ENCODE measurements at regions not wholly inside any gene's neighbourhood (a gene's known extent, or its start where the extent isn't known, plus 50 kb on each side); places are given as distances from the start of the nearest gene placed in this dataset.

GRCh38 chr12:58470266-58471010 lies 449.9 kb downstream of the LRIG3 start:
- Histone ChIP-seq H3K27me3 (no peaks in the 10 kb centered on the region), H3K36me3 (no peaks in the 10 kb centered on the region), H3K27ac (no peak overlapping the region), H3K4me1 (ENCODE audit: low read depth) (no peaks in the 10 kb centered on the region), H3K4me3 (no peak overlapping the region), H3K9me3 (ENCODE audit: low read depth) (no peaks in the 10 kb centered on the region)
- DNase-seq (ENCODE audit: low read depth in 1 of 2, low spot score in 1 of 2): no peak
- TF ChIP-seq CTCF (IDR thresholded peaks at IDR 0.05; ENCODE audit: low read depth, low read length): no peak

DNA sequence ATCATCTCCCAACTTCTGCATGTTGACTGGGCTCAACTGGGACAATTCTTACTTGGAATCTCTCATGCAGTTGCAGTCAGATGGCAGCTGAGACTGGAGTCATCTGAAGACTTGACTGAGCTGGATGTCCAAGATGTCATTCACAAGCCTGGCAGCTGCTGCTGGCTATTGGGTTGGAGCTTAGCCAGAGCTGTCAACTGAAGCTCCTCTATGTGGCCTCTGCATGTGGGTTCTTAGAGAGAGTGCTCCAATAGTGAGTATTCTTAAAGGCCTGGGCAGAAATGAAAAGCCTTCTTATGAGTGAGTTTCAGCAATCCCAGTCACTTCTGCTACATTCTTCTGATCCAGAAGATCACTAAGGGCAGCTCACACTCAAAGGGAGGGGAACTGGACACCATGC lies 440.9 kb downstream of the LRIG3 start:
- Histone ChIP-seq H3K9me3 (ENCODE audit: low read depth) (no peaks in the 10 kb centered on the region), H3K27me3 (no peaks in the 10 kb centered on the region), H3K36me3 (no peaks in the 10 kb centered on the region), H3K4me3 (no peak overlapping the region), H3K4me1 (ENCODE audit: low read depth) (peaks cover 2% of the 10 kb centered on the region), H3K27ac (no peak overlapping the region)
- TF ChIP-seq CTCF (IDR thresholded peaks at IDR 0.05; ENCODE audit: low read depth, low read length): no peak
- no peak for DNase-seq (ENCODE audit: low read depth in 1 of 2, low spot score in 1 of 2)

DNA sequence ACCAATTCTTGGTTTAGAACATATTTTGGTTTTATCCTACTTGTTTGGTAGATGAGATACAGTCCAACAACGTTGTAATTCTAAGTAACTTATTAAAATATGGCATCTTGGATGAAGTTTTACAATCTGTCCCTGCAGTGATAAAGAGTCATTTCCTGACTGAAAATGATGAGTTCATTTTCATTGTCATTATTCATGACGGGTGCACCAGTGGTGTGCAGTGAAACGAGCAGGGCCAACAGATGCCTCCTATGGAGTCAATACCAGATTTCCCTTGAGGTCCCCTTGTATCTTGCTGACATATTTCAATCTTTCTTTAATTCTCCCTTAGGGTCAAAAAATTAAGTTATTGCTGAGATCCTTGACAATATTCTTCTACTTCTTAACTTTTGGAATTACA lies 438.5 kb downstream of the LRIG3 start:
- no peaks in the 10 kb centered on the region for H3K27me3 ChIP-seq
- peaks cover 3% of the 10 kb centered on the region for H3K4me1 ChIP-seq (ENCODE audit: low read depth)
- no peak overlapping the region for H3K4me3 ChIP-seq
- no peak for TF ChIP-seq CTCF (IDR thresholded peaks at IDR 0.05; ENCODE audit: low read depth, low read length)
- H3K36me3 ChIP-seq: no peaks in the 10 kb centered on the region
- no peak overlapping the region for H3K27ac ChIP-seq
- no peaks in the 10 kb centered on the region for H3K9me3 ChIP-seq (ENCODE audit: low read depth)
- no peak for DNase-seq (ENCODE audit: low read depth in 1 of 2, low spot score in 1 of 2)

DNA sequence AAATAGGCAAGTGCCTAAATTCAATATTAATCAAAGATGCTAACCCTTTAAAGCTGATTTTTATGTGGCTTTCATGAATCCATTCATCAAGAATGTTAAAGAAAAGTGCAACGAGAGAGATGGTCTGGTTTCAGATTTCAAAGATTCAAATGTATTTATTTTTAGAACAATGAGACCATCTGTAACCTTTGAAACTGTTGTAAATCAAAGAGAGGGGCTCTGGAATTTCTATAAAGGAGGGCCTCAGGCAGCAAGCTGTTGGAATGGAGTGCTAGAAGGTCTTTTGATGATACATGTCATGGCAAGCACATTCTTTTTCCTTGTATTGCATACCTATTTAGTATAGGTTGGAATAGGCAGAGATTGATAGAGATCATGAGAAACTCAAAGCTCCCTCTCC lies 433.0 kb downstream of the LRIG3 start:
- TF ChIP-seq CTCF (IDR thresholded peaks at IDR 0.05; ENCODE audit: low read depth, low read length): no peak
- Histone ChIP-seq H3K4me1 (ENCODE audit: low read depth) (peaks cover 13% of the 10 kb centered on the region), H3K9me3 (ENCODE audit: low read depth) (no peaks in the 10 kb centered on the region), H3K27me3 (no peaks in the 10 kb centered on the region), H3K4me3 (no peak overlapping the region), H3K36me3 (no peaks in the 10 kb centered on the region), H3K27ac (no peak overlapping the region)
- no peak for DNase-seq (ENCODE audit: low read depth in 1 of 2, low spot score in 1 of 2)

- H3K27ac ChIP-seq: no peak overlapping the region
- no peaks in the 10 kb centered on the region for H3K27me3 ChIP-seq
- H3K4me3 ChIP-seq: no peak overlapping the region
These were observed 432.6 kb downstream of the LRIG3 start for GRCh38 chr12:58487678-58488161.

More at GRCh38 chr12:58487678-58488161, 432.6 kb downstream of the LRIG3 start:
- H3K4me1 ChIP-seq (ENCODE audit: low read depth): peaks cover 13% of the 10 kb centered on the region
- no peaks in the 10 kb centered on the region for H3K36me3 ChIP-seq
- TF ChIP-seq CTCF (IDR thresholded peaks at IDR 0.05; ENCODE audit: low read depth, low read length): no peak
- peak in 1 of 2 donors; percentile 39 for DNase-seq (ENCODE audit: low read depth in 1 of 2, low spot score in 1 of 2)
- H3K9me3 ChIP-seq (ENCODE audit: low read depth): no peaks in the 10 kb centered on the region

Data from cardiac muscle cell (in vitro differentiated cells and primary cell).